ENCODE measurements at regions not wholly inside any gene's neighbourhood (a gene's known extent, or its start where the extent isn't known, plus 50 kb on each side); places are given as distances from the start of the nearest gene placed in this dataset.

DNA sequence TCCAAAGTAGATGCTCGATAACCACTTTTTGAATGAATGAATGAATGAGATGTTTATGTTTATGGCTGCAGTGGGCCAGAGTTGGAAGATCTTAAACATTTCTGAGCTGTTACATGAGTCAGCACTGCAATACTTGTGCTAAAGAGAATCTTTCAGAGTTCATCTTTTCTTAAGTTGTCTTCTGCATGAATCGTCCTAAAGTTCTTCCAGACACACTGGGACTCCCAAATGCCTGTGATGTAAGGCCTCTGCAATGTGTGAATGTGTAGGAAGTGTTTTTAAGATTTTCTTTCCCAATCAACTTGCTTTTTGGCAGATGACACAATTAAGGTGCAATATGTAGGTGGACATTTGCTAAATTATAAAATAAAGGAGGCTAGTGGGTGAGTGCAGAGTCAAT lies 50.3 kb upstream of the TRIM9 start:
- no peak for DNase-seq (ENCODE audit: low read depth)

DNA sequence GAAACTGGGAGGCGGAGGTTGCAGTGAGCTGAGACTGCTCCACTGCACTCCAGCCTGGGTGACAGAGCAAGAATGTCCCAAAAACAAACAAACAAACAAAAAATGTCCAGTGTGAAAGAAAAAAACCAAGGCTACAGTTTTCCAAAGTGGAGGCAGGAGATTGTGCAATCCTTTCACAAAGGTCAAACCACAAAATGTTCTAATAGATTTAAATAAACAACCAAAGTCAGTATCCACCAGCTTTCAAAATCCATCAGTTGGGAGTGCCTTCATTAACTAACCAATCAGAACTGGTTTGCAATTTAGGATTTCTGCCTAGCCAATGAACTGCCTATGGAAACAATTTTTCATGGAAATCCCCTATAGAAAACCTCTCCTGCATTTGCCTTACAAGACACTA lies 52.3 kb upstream of the TRIM9 start:
- peak; percentile 47 for DNase-seq (ENCODE audit: low read depth)

DNA sequence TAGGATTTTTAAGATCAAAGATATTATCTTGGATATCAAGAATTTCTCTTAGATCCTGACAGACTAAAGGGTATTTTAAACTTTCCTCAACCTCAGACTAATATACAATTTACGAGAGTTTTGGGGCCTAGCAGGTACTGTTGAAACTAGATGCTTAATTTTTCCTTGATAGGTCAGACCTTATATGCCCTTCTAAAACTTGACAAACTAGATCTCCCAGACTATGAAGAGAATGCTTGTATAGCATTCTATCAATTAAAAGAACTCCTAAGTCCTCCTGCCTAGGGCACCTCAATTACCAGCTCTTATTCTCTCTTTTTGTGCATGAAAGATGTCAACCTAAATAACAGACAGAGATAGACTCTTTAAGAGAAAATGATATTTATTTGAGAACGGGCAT lies 60.4 kb upstream of the TRIM9 start:
- no peak for DNase-seq (ENCODE audit: low read depth)

DNA sequence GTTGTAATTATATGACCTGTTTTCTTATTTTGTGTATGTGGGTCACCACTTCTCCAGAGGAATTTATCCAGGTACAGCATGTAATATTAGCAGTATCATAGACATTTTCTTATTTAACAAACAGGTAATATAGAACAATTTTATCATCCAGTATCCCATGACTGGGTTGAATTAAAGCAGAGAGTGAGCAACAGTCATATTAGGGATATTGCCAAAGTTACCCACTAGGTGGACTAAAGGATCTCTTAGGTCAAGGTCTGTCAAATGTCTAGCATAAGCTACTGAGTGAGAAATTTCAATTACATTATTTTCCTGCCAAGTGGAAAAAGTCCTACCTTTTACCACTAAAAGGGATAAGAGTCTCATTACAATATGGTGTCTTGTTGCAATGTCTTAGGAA lies 62.1 kb upstream of the TRIM9 start:
- no peak for DNase-seq (ENCODE audit: low read depth)

DNA sequence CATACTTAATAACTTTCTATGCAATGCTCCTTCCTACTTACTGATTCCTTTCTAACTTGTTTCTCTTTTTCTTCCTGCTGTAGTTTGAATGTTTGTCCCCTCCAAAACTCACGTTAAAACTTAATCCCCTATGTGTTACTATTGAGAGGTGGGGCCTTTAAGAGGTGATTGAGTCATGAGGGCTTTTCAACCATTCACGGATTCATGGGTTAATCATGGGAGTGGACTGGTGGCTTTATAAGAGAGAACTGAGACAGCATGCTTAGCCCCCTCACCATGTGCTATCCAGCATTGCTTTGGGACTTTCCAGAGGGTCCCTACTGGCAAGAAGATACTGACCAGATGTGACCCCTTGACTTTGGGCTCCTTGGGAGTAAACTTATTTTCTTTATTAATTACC lies 66.0 kb upstream of the TRIM9 start:
- no peak for DNase-seq (ENCODE audit: low read depth)

DNA sequence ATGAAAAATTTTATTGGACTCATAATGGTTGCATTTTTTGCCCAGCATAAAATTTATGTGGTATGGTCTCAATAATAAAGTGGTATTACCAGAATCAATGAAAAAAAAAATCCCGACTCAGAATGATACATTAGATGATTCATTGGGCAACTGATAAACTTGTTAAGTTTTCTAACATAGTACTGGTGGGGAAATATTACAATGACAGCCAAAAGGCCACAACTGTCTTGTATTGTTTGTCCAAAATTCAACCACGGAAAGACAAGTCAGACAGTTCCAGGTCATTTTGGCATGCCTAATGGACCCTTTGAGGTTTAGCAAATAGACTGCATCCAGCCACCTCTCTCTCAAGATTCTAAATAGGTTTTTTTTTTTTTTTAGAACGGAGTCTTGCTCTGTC lies 70.5 kb upstream of the TRIM9 start:
- no peak for DNase-seq (ENCODE audit: low read depth)

DNA sequence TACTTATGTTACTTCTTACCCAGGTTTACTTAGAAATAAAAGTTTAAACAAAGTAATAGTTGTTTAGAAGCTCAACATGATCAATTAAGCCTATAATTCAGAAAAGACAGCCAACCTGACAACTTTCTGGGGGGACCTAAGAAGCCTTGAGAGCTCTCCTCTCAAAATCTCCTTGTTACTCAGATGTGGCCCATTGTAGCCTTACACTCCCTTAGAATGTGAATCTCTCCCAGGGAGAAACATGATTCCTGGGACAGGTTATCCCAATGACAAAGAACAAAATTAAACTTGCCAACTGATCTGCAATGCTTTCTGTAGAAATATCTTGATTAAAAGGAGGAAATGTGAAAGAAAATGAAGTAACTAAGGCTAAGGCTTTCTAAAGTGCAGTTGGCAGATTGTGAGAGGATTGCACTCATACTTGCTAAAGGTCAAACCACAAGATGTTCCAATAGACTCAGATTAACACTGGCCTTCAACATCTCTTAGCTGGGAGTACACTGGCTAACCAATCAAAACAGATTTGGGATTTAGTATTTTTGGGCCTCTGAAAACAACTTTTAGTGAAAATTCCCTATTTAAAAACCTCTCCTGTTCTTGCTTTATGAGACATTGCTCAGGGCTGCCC lies 72.3 kb upstream of the TMX1 start:
- DNase-seq (ENCODE audit: low read depth) = peak; percentile 80

DNA sequence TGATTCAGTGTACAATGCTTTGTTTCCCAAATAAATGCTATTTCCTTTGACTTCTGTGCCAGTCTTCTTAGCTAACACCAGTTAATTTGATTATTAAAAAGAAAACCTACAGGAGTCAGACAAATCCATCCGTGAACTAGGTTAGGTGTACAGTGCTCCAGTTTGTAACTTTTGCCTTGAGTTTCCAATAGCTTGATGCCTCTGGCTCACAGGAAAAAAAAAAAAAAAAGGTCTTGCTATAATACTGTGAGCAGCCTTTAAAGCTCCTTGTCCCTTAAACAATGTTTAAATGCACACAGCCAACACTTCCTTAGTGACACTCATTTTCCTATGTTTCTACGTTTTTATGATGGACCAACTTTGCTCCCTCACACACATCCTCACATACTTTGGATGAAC lies 71.8 kb upstream of the TMX1 start:
- no peak for DNase-seq (ENCODE audit: low read depth)

DNA sequence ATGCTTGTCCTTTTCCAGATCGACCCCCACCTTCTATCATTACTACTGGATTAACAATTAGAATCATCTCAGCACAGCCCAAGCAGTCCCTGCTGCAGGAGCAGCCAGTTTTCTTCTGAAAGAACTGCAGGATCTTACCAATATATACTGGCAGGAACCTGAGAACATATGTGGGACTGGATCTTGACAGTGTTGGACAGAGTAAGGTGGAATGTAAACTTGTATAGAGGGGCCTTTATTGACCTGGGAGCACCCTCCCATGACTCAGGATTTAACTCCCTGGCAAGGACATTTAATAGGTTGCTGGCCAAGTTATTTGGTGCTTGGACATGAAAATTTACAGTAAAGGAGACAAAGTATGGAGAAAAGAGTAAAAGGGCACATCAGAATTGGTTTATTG lies 66.2 kb upstream of the TMX1 start:
- DNase-seq (ENCODE audit: low read depth) = no peak

DNA sequence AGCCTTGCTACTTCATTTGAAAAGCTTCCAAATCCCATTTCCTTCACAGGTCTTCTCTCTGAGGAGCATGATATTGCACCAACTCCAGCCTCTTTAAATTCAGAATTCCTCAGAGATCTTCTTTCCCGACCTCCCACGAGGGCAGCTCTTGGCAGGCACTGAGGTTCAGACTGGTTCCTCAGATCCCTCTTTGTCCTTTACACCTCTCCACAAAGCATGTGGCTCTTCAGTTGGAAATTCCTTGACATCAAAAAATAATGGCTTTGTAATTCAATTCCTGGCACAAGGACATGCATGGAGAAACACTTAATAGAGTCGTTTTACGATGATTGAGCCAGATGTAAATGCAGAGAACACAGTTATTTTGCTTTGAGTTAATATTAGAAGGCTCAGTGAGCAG lies 63.2 kb upstream of the TMX1 start:
- no peak for DNase-seq (ENCODE audit: low read depth)

DNA sequence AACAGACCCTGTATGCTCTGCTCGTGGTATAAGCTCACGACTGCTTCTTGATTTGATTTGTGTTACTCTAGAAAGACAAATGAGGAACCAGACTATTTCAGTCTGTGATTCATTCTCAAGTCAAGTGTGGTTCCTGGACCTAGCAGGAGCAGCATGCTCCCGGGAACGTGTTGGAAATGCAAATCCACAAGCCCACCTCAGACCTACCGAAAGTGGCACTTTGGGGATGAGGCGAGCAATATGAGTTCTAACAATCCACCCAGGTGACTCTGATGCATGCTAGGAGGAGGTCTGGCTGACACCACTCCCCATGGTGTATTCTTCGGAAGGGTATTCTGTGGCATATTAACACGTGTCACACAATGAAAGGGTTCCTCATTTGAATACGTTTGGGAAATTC lies 59.5 kb upstream of the TMX1 start:
- no peak for DNase-seq (ENCODE audit: low read depth)

DNA sequence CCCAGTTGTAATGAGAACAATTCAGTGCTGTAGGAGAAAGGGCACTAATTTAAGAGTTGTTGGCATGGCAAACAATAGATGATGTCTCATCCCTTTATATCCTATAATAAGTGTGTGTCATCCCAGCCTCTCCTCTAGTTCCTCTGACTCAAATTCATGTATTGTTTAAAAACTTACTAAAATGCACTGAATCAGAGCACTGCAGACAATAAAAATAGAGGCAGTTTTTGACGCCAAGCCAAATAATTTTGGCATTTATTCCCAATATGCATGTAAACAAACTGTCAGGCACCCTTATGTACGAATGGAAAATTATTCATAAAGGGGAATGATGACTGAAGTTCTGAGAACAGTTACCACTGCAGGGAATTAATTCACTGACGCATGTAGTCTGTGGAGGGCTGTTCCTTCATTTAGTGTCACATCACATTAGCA lies 57.9 kb upstream of the TMX1 start:
- DNase-seq (ENCODE audit: low read depth) = no peak

DNA sequence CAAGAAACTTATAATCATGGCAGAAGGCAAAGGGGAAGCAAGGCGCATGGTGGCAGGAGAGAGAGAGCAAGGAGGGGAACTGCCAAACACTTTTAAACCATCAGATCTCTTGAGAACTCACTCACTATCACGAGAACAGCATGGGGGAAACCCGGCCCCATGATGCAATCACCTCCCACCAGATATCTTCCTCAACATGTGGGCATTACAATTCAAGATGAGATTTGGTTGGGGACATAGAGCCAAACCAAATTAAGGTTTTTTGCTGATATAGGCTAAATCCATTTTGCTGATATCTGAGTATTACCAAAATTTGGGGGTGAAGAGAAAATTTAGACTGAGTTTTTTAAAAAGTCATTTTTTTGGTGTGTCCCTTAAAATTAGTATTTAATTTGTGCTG lies 54.9 kb upstream of the TMX1 start:
- no peak for DNase-seq (ENCODE audit: low read depth)

DNA sequence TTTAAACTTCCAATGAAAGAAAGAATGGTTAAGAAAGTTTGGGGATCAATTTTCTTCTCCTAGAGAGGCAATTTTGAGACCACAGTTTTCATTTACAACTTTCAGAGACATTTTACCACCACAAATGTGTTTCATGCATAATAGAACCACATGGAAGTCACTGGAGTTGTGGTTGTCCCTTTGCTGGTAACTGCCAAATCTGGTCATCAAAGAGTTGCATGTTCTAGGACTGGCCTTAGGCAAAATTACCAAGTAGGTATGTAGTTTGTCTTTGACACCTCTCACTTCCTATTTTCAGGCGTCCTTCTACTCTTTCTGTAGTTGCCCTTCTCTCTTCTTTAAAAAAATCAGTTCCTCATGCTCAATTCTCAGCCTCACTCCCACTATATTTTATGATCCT lies 54.3 kb upstream of the TMX1 start:
- no peak for DNase-seq (ENCODE audit: low read depth)

DNA sequence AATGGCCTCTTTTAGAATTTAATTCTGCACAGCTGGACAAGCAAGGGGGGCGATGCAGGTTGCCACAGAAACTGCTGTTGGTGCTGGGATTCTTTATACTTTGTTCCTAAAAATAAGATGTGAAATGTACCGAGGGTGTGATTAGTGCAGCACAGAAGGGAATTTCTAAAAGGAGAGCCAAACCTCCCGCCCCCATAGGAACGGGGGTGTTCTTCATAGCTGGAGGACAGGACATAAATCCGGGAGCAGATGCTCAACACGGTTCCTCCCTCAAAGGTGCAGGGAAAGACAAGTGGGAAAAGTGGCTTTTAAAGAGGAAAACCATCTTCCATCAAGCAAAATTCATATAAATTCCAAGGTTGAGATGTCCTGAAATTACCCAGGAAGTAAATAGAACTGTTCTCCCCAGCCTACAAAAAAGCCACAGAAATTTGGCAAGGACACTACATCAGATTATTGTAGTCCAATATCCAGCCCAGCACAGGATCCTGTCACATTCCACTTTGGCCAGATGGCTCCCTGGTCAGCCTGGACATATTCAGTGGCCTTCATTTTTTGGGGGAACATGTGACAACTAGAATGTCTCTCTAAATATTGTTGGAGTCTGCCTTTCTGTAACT lies 51.4 kb upstream of the TMX1 start:
- DNase-seq (ENCODE audit: low read depth) = no peak

DNA sequence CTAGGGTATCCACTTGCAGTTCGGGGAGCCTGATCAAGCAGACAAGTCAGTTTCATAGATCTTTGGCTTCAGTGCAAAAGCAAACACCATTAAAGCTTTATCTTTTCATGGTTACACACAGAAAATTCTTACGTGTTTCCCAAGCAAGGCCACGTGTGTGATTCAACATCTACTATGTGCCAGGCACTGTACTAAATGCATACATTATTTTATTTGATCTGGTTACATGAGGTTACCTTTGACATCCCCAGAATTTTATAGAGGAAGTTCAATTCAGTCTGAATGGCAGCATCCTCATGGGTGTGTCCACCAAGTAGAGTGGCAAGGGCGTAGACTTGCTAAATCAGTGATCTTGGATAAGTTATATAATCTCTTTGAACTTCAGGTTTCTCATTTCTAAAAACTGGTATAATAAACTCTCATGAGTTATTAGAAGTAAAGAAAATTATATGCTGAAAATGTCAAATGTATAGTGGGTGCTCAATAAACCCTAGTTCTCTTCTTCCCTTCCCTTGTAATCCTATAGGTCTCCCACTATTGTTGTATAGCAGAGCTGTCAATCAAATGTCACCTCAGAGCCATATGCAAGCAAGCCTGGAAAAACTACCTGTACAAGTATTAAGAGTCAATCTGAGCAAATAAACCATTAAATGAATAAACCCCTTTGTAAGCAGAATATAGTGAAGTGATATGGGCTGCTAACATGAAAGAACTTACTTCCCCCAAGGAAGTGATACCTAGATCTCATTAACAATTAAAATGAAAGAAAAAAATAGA lies 50.3 kb upstream of the TMX1 start:
- no peak for DNase-seq (ENCODE audit: low read depth)

All from fibroblast of the conjunctiva (primary cell).